H1 (cell line): ENCODE measurements at regions not wholly inside any gene's neighbourhood (a gene's known extent, or its start where the extent isn't known, plus 50 kb on each side); places are given as distances from the start of the nearest gene placed in this dataset.

ENCODE experiments used
- CTCF ChIA-PET: fragments of 300-600 bp; sonication (Branson Sonifier 250); formaldehyde crosslinking; loops from one replicate; lab custom pipeline; 2021; ENCODE audit not compliant: partially characterized antibody; lab: Charles Lee
- POLR2A ChIA-PET: fragments of 300-600 bp; sonication (Branson Sonifier 250); formaldehyde crosslinking; loops from one replicate; lab custom pipeline; 2021; ENCODE audit warnings: inconsistent platforms; ENCODE audit not compliant: partially characterized antibody; lab: Charles Lee
- DNase-seq, 2 experiments: peaks; one replicate each; pipeline versions ENCODE4 v3.0.0 to v3.0.0-alpha.2; 2010 to 2022; ENCODE audit warnings: low spot score in 2 of 2, low read depth in 1 of 2, mixed read lengths in 1 of 2
- FAIRE-seq: peaks from 2 replicates; lab custom pipeline; 2011; peaks lifted over from hg19 to GRCh38; lab: Jason Lieb, UNC
- H2AFZ ChIP-seq: 2 replicates; pipeline ENCODE4 v1.8.1; 2012; ENCODE audit warnings: low read length, inconsistent platforms
- H2AK5ac ChIP-seq: 2 replicates; pipeline ENCODE4 v1.6.1; 2013; ENCODE audit warnings: low read depth, low read length
- H2BK120ac ChIP-seq: replicated peaks from 2 replicates; pipeline ENCODE3; 2013; ENCODE audit warnings: low read depth, low read length, inconsistent platforms
- H2BK12ac ChIP-seq: 2 replicates; pipeline ENCODE4 v1.6.1; 2013; ENCODE audit warnings: low read depth, low read length
- H2BK15ac ChIP-seq: 2 replicates; pipeline ENCODE4 v1.6.1; 2013; ENCODE audit warnings: low read length
- H2BK20ac ChIP-seq: 2 replicates; pipeline ENCODE4 v1.6.1; 2013; ENCODE audit warnings: low read length
- H2BK5ac ChIP-seq: 2 replicates; pipeline ENCODE4 v1.6.1; 2013; ENCODE audit warnings: low read depth, low read length
- H3K14ac ChIP-seq: 2 replicates; pipeline ENCODE4 v1.6.1; 2013; ENCODE audit warnings: inconsistent platforms; ENCODE audit not compliant: insufficient read length
- H3K18ac ChIP-seq: 2 replicates; pipeline ENCODE4 v1.6.1; 2013; ENCODE audit warnings: low read length; ENCODE audit errors: extremely low read depth
- H3K23ac ChIP-seq: 2 replicates; pipeline ENCODE4 v1.6.1; 2013; ENCODE audit warnings: inconsistent platforms; ENCODE audit not compliant: insufficient read length
- H3K23me2 ChIP-seq: 2 replicates; pipeline ENCODE4 v1.6.1; 2013; ENCODE audit warnings: low read depth, low read length
- H3K27ac ChIP-seq: 2 replicates; pipeline ENCODE4 v1.6.1; 2011; ENCODE audit warnings: low read depth, low read length, inconsistent platforms
- H3K27me3 ChIP-seq, 4 experiments: replicated peaks in 1 of 4; 1 replicate in 1 of 4; 2 replicates in 3 of 4; pipeline versions ENCODE4 v1.6.1 to v1.8.1; 2011 to 2013; ENCODE audit warnings: low read length in 3 of 4, mild to moderate bottlenecking in 3 of 4, inconsistent platforms in 2 of 4, mixed read lengths in 2 of 4, moderate library complexity in 1 of 4; ENCODE audit not compliant: control insufficient read depth in 3 of 4, insufficient read depth in 3 of 4; ENCODE audit errors: extremely low read depth in 1 of 4
- H3K36me3 ChIP-seq, 4 experiments: 2 replicates each; pipeline versions ENCODE4 v1.6.1 to v1.8.1; 2011 to 2013; ENCODE audit warnings: mild to moderate bottlenecking in 4 of 4, low read length in 3 of 4, moderate library complexity in 2 of 4, control low read depth in 1 of 4, inconsistent platforms in 1 of 4; ENCODE audit not compliant: insufficient read depth in 4 of 4, control insufficient read depth in 2 of 4
- H3K4ac ChIP-seq: replicated peaks from 2 replicates; pipeline ENCODE3; 2013; ENCODE audit warnings: low read length, low read depth, mixed read lengths, inconsistent platforms; ENCODE audit not compliant: insufficient read length
- H3K4me1 ChIP-seq, 4 experiments: replicated peaks in 1 of 4; 1 replicate in 1 of 4; 2 replicates in 3 of 4; pipeline versions ENCODE4 v1.6.1 to v1.8.1; 2011 to 2013; ENCODE audit warnings: low read length in 3 of 4, inconsistent platforms in 2 of 4, mixed read lengths in 1 of 4; ENCODE audit not compliant: insufficient read depth in 4 of 4, control insufficient read depth in 3 of 4
- H3K4me2 ChIP-seq, 2 experiments: 2 replicates each; pipeline versions ENCODE4 v1.6.1 to v1.8.1; 2011 to 2013; ENCODE audit warnings: low read depth in 2 of 2, low read length in 2 of 2, control low read depth in 1 of 2, inconsistent platforms in 1 of 2, mild to moderate bottlenecking in 1 of 2; ENCODE audit not compliant: insufficient read depth in 1 of 2
- H3K4me3 ChIP-seq, 4 experiments: fragments of 200-600, 300-600 bp in 1 of 4; sonication (generic), shearing (Covaris generic), sonication (Bioruptor Twin) in 1 of 4; 2 replicates each; pipeline versions ENCODE4 v1.5.1 to v1.8.1; 2011 to 2016; ENCODE audit warnings: low read length in 4 of 4, low read depth in 3 of 4, control low read depth in 2 of 4, inconsistent platforms in 2 of 4, mild to moderate bottlenecking in 2 of 4, mixed read lengths in 1 of 4, moderate library complexity in 1 of 4; ENCODE audit not compliant: insufficient read depth in 2 of 4; ENCODE audit errors: extremely low read depth in 1 of 4
- H3K56ac ChIP-seq: replicated peaks from 2 replicates; pipeline ENCODE3; 2013; ENCODE audit warnings: low read depth, mild to moderate bottlenecking, mixed read lengths, low read length, inconsistent platforms; ENCODE audit not compliant: insufficient read length
- H3K79me1 ChIP-seq: 2 replicates; pipeline ENCODE4 v1.6.1; 2013; ENCODE audit warnings: low read depth, low read length, control low read depth
- H3K79me2 ChIP-seq, 2 experiments: 2 replicates each; pipeline versions ENCODE4 v1.6.1 to v1.8.1; 2012 to 2013; ENCODE audit warnings: low read length in 2 of 2, mild to moderate bottlenecking in 2 of 2, inconsistent platforms in 1 of 2; ENCODE audit not compliant: insufficient read depth in 2 of 2, control insufficient read depth in 1 of 2
- H3K9ac ChIP-seq, 4 experiments: replicated peaks in 1 of 4; 1 replicate in 1 of 4; 2 replicates in 3 of 4; pipeline versions ENCODE4 v1.6.1 to v1.8.1; 2011 to 2013; ENCODE audit warnings: low read depth in 3 of 4, low read length in 3 of 4, control low read depth in 2 of 4, mild to moderate bottlenecking in 2 of 4, moderate library complexity in 2 of 4, inconsistent platforms in 1 of 4; ENCODE audit errors: extremely low read depth in 1 of 4
- H3K9me3 ChIP-seq, 2 experiments: 2 replicates each; pipeline versions ENCODE4 v1.6.1 to v1.8.1; 2012 to 2013; ENCODE audit warnings: mild to moderate bottlenecking in 2 of 2, moderate library complexity in 2 of 2, control low read depth in 1 of 2, inconsistent platforms in 1 of 2, low read depth in 1 of 2, low read length in 1 of 2, mixed read lengths in 1 of 2; ENCODE audit not compliant: insufficient read depth in 2 of 2
- H4K20me1 ChIP-seq, 2 experiments: replicated peaks in 1 of 2; 2 replicates each; pipeline versions ENCODE3 to v1.8.1; 2011 to 2013; ENCODE audit warnings: inconsistent platforms in 2 of 2, low read length in 2 of 2, mild to moderate bottlenecking in 1 of 2; ENCODE audit not compliant: insufficient read depth in 2 of 2, control insufficient read depth in 1 of 2
- H4K5ac ChIP-seq: 2 replicates; pipeline ENCODE4 v1.6.1; 2013; ENCODE audit warnings: low read length, low read depth, mixed read lengths, inconsistent platforms; ENCODE audit not compliant: insufficient read length
- H4K8ac ChIP-seq: 2 replicates; pipeline ENCODE4 v1.8.0; 2013; ENCODE audit warnings: mild to moderate bottlenecking, moderate library complexity, low read length, inconsistent platforms; ENCODE audit not compliant: insufficient read depth; ENCODE audit errors: extremely low read depth
- H4K91ac ChIP-seq: replicated peaks from 2 replicates; pipeline ENCODE3; 2013; ENCODE audit warnings: low read length, mixed read lengths, inconsistent platforms; ENCODE audit not compliant: insufficient read length
- ASH2L ChIP-seq: fragments of 200-600, 300-600 bp; sonication (generic); IDR thresholded peaks from one replicate; pipeline ENCODE4 v1.7.1; 2017; ENCODE audit warnings: low read length
- GABPA ChIP-seq: IDR thresholded peaks from 2 replicates; pipeline ENCODE4 v1.6.1; 2011; ENCODE audit warnings: mild to moderate bottlenecking, low read length, moderate library complexity, borderline replicate concordance; ENCODE audit not compliant: insufficient read depth
- RAD21 ChIP-seq, 2 experiments: IDR thresholded peaks in 1 of 2; conservative IDR thresholded peaks in 1 of 2; 2 replicates each; pipeline ENCODE4 v1.6.1; 2011; ENCODE audit warnings: low read depth in 2 of 2, low read length in 2 of 2, improper control_type of control experiment in 1 of 2, inconsistent platforms in 1 of 2, mild to moderate bottlenecking in 1 of 2, moderate library complexity in 1 of 2
- SP1 ChIP-seq: IDR thresholded peaks from 2 replicates; pipeline ENCODE4 v1.6.1; 2011; ENCODE audit warnings: low read depth, low read length
- YY1 ChIP-seq: IDR thresholded peaks from 2 replicates; pipeline ENCODE4 v1.6.1; 2011; ENCODE audit warnings: low read depth, mild to moderate bottlenecking, low read length
- WGBS, 2 experiments: shearing (Covaris generic) in 1 of 2; methylation state at CpG; one replicate each; pipeline versions ENCODE4 v1.1.6 to v1.1.7; 2013 to 2015; ENCODE audit warnings: low lambda C conversion rate in 2 of 2, mixed read lengths in 2 of 2, inconsistent platforms in 1 of 2, low coverage in 1 of 2, missing lambda C conversion rate in 1 of 2; ENCODE audit not compliant: insufficient replicate concordance in 2 of 2, insufficient coverage in 1 of 2, insufficient read length in 1 of 2; ENCODE audit errors: extremely low coverage in 1 of 2, missing lambda C conversion rate in 1 of 2; 5-methylcytosine and 5-hydroxymethylcytosine counted together
- TF ChIP-seq, protein P1 (sequence below), 3 experiments: IDR thresholded peaks; 1 replicate in 2 of 3; 2 replicates in 1 of 3; pipeline versions ENCODE4 v1.5.1 to v1.6.1; 2011; ENCODE audit warnings: low read length in 3 of 3, mild to moderate bottlenecking in 3 of 3, inconsistent platforms in 2 of 3, low read depth in 1 of 3, moderate library complexity in 1 of 3; ENCODE audit not compliant: insufficient read depth in 1 of 3; ENCODE audit errors: control extremely low read depth in 1 of 3

DNA sequence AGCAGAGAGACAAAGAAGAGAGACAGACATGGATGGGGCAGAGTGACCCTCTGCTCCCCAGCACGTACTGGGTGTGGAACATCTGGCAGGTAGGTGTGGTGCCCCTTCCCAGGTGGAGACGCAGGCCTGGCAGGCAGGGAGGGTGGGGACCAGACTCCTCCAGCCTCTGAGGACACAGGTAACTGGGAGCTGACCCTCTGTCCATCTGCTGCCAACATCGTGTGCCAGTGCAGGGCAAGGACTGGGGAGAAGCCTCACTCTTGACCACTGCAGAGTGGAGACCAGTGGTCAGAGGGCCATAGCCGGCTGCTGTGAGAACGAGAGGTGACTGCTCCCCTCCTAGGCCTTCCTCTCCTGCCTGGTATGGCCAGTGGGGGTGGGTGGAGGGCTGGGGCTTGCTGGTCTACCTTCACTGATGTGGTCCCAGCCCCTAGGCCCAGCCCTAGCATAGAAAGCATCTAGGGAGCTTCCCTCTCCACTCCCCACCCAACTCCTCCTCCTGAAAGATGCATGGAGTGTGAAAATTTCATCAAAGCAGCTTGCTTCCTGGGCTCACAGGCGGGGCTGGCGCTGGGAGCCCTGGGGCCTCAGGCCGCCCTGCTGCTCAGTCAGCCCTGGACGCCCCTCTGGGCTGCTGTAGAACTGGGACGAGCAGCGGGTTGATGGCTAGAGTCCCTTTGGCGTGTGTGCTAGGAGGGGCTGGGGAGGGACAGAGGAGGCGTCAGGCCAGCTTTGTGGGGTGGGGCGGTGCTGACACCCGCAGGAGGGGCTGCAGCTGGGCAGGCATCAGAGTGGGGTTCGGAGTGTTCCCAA is 90.3 kb downstream of the PLXNA1 start:
- Histone ChIP-seq H3K4me3 (no peak overlapping the region), H2BK20ac (no peak overlapping the region), H3K4me2 (no peak overlapping the region), H3K18ac (no peak overlapping the region), H3K4me1 (no peaks in the 10 kb centered on the region), H4K20me1 (no peaks in the 10 kb centered on the region), H3K9ac (no peak overlapping the region), H3K56ac (no peak overlapping the region), H4K91ac (no peak overlapping the region), H3K23ac (no peak overlapping the region), H2AK5ac (no peak overlapping the region), H3K14ac (no peak overlapping the region), H4K5ac (no peak overlapping the region), H3K27ac (no peak overlapping the region), H3K27me3 (no peaks in the 10 kb centered on the region), H3K23me2 (no peaks in the 10 kb centered on the region), H3K36me3 (no peaks in the 10 kb centered on the region), H2BK120ac (no peak overlapping the region), H2BK15ac (no peak overlapping the region), H3K9me3 (no peaks in the 10 kb centered on the region; a peak in 1 of 4 replicates), H2AFZ (no peak overlapping the region), H2BK5ac (no peak overlapping the region), H2BK12ac (no peak overlapping the region), H3K4ac (no peak overlapping the region), H3K79me2 (no peaks in the 10 kb centered on the region), H3K79me1 (no peaks in the 10 kb centered on the region; the same call in 1 of the 2 replicates), H4K8ac (no peak overlapping the region)
- ChIA-PET CTCF (interaction anchor here (0.6 to 2.5 kb wide), 8 partner anchors 8 to 325 kb away, joined by 3 to 13 read pairs (median 3); no protein-coding TSS in a partner anchor), POLR2A (interaction anchor here (1.7 kb wide), 1 partner anchor 19 kb away, joined by 4 read pairs; no protein-coding TSS in a partner anchor)
- DNase-seq = no peak
- TF ChIP-seq ASH2L (no peak), SP1 (no peak), GABPA (no peak), YY1 (no peak), RAD21 (IDR thresholded peaks at IDR 0.05 in 1 of 2, conservative IDR thresholded peaks at IDR 0.05 in 1 of 2; ENCODE audit: low read depth in 2 of 2, low read length in 2 of 2) (peak in 1 of 2 experiments; percentile 26; a peak in 2 of 4 replicates)
- TF ChIP-seq, protein P1, sequence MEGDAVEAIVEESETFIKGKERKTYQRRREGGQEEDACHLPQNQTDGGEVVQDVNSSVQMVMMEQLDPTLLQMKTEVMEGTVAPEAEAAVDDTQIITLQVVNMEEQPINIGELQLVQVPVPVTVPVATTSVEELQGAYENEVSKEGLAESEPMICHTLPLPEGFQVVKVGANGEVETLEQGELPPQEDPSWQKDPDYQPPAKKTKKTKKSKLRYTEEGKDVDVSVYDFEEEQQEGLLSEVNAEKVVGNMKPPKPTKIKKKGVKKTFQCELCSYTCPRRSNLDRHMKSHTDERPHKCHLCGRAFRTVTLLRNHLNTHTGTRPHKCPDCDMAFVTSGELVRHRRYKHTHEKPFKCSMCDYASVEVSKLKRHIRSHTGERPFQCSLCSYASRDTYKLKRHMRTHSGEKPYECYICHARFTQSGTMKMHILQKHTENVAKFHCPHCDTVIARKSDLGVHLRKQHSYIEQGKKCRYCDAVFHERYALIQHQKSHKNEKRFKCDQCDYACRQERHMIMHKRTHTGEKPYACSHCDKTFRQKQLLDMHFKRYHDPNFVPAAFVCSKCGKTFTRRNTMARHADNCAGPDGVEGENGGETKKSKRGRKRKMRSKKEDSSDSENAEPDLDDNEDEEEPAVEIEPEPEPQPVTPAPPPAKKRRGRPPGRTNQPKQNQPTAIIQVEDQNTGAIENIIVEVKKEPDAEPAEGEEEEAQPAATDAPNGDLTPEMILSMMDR (IDR thresholded peaks at IDR 0.05; ENCODE audit: control extremely low read depth in 1 of 3, insufficient read depth in 1 of 3, low read depth in 1 of 3, low read length in 3 of 3) = peak in 1 of 3 experiments; percentile 1; a peak in 1 of 4 replicates
- 82% methylated on average over 14 of the region's 16 CpGs; no CpG with 5 or more reads in 1 of the 2 experiments for WGBS, 2 experiments
- FAIRE-seq = no peak
